AG10803 (cell line): ENCODE measurements at regions not wholly inside any gene's neighbourhood (a gene's known extent, or its start where the extent isn't known, plus 50 kb on each side); places are given as distances from the start of the nearest gene placed in this dataset.

Experiments used
- DNase-seq: peaks from one replicate; pipeline ENCODE4 v3.0.0; 2010; ENCODE audit warnings: low read depth
- H3K4me3 ChIP-seq: 2 replicates; pipeline ENCODE4 v1.5.1; 2011; ENCODE audit warnings: mild to moderate bottlenecking, low read length, control low read depth
- CTCF ChIP-seq: conservative IDR thresholded peaks from 2 replicates; pipeline ENCODE4 v1.5.1; 2011; ENCODE audit warnings: mild to moderate bottlenecking, low read length, control low read depth, inconsistent platforms

- H3K4me3 ChIP-seq, result no peak overlapping the region
- no peak for DNase-seq
- no peak for TF ChIP-seq CTCF
These were observed 1428.2 kb upstream of the GBE1 start for GRCh38 chr3:83189634-83190033.

- H3K4me3 ChIP-seq, result no peak overlapping the region
- no peak for DNase-seq
- no peak for TF ChIP-seq CTCF
These were observed 1408.0 kb upstream of the GBE1 start for GRCh38 chr3:83169473-83169872.

DNA sequence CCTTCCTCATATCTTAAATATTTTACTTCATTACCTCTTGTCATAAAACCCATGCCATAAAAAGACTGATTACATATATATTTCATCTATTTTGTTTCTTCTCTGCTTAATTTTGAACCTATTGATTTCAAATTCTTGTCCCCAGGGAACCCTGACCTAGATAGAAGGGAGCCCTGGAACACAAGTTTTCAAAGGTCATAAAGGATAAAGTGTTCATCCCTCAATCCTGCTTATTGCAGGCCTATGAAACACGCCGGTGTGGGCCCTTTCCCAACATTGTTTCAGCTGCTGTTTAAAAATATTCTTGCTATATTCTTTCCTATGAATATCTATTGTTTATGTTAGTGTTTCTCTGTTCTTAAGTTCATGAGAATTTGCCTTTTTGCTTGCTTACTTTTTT lies 1389.5 kb upstream of the GBE1 start:
- DNase-seq, result no peak
- no peak overlapping the region for H3K4me3 ChIP-seq
- no peak for TF ChIP-seq CTCF

DNA sequence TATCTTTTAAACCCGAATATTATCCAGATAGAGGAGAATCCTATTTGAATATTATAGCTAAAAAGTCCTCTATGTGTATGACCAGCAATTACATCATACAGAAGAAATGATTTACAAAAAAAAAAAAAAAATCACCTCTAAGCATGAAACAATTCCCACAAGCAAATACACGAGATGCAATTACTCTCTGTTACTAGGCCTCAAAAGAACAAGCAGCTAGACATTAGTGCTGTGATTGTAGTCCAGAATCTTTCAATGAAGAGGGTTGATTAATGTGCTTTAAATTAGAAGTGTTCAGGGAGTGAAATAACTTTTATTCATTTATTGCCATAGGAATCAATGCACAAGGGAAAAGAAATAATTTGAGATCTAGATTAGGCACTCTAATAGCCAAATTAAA lies 1379.5 kb upstream of the GBE1 start:
- no peak for TF ChIP-seq CTCF
- no peak for DNase-seq
- H3K4me3 ChIP-seq, result no peak overlapping the region

- TF ChIP-seq CTCF, result no peak
- H3K4me3 ChIP-seq, result no peak overlapping the region
These were observed 1369.8 kb upstream of the GBE1 start for GRCh38 chr3:83131236-83131635.

GRCh38 chr3:83122774-83123350 lies 1361.4 kb upstream of the GBE1 start:
- H3K4me3 ChIP-seq, result no peak overlapping the region
- no peak for TF ChIP-seq CTCF
- no peak for DNase-seq

More at GRCh38 chr3:83131236-83131635, 1369.8 kb upstream of the GBE1 start:
- no peak for DNase-seq

- no peak overlapping the region for H3K4me3 ChIP-seq
- no peak for DNase-seq
- no peak for TF ChIP-seq CTCF
These were observed 1331.8 kb upstream of the GBE1 start for GRCh38 chr3:83093222-83093572.
